PC-9 (cell line): ENCODE measurements at regions not wholly inside any gene's neighbourhood (a gene's known extent, or its start where the extent isn't known, plus 50 kb on each side); places are given as distances from the start of the nearest gene placed in this dataset.

Source experiments
- EZH2 ChIP-seq: fragments of 200-600 bp; sonication (generic); IDR thresholded peaks from 2 replicates; pipeline ENCODE4 v1.8.0; 2017; ENCODE audit warnings: antibody characterized with exemption, low read depth
- TF ChIP-seq, protein P1 (sequence below): fragments of 200-600 bp; sonication (generic); conservative IDR thresholded peaks from 2 replicates; pipeline ENCODE4 v1.6.1; 2017; ENCODE audit warnings: mixed run types, antibody characterized with exemption, mild to moderate bottlenecking, moderate library complexity

DNA sequence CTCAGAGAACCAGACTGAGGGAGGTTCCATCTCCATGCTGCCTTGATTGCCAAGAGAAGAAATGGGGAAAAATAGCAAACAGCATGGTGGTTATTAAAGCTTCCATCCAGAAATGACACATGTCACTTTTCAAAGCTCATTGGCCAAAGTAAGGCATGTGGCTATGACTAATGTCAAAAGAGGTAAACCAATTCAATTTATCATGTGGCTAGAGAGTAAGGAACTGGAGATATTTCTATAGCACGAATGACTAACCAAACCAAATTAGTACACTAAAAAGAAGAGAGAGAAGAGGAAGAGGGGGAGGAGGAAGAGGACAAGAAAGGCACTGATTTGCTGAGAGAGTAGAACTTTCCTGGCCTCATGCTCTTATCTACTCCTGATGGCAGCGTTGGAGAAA lies 115.2 kb upstream of the SLC6A11 start:
- TF ChIP-seq, protein P1, sequence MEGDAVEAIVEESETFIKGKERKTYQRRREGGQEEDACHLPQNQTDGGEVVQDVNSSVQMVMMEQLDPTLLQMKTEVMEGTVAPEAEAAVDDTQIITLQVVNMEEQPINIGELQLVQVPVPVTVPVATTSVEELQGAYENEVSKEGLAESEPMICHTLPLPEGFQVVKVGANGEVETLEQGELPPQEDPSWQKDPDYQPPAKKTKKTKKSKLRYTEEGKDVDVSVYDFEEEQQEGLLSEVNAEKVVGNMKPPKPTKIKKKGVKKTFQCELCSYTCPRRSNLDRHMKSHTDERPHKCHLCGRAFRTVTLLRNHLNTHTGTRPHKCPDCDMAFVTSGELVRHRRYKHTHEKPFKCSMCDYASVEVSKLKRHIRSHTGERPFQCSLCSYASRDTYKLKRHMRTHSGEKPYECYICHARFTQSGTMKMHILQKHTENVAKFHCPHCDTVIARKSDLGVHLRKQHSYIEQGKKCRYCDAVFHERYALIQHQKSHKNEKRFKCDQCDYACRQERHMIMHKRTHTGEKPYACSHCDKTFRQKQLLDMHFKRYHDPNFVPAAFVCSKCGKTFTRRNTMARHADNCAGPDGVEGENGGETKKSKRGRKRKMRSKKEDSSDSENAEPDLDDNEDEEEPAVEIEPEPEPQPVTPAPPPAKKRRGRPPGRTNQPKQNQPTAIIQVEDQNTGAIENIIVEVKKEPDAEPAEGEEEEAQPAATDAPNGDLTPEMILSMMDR, result no peak
- TF ChIP-seq EZH2, result no peak
